CD4-positive, alpha-beta T cell treated with Interleukin-17A for 4 hours (primary cell): ENCODE measurements at regions not wholly inside any gene's neighbourhood (a gene's known extent, or its start where the extent isn't known, plus 50 kb on each side); places are given as distances from the start of the nearest gene placed in this dataset.

Experiments
- DNase-seq: peaks from one replicate; pipeline ENCODE4 v3.0.0-alpha.2; 2020; ENCODE audit warnings: mixed read lengths

DNA sequence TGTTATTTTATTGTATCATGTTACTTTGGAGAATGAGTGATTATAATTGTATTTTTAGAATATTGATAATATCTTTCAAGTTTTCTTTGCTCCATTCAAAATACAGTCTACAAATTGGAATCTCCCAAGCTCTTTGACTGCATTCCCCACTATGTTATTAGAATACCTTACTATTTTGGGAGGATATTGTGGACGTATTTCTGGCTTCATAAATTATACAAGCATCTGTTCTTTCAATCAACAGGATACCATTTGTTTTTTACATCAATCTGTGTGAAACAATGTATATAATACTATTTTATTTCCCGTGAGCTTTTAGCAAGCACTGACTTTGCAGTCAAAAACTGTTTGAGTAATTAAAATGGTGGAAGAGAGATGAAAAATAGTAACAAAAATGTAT, 226.5 kb downstream of the PTPRC start:
- DNase-seq = no peak

DNA sequence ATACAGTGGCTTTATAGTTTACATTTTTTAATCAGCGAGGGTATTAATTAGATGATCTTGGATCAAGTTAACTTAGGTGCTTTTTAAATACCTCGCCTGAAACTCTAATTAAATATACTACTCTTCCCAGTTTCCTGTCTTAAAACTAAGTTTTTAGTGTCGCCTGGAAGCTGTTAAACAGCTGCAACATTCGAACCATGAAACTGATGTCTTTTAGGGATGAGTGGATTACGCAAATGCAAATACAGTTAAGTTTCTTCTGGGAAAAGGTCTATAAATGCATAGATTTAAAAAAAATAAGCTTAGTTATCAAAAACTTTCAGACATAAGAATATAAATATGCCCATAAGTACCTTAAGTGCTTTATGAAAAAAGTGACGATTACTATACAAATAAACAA, 228.3 kb downstream of the PTPRC start:
- no peak for DNase-seq

DNA sequence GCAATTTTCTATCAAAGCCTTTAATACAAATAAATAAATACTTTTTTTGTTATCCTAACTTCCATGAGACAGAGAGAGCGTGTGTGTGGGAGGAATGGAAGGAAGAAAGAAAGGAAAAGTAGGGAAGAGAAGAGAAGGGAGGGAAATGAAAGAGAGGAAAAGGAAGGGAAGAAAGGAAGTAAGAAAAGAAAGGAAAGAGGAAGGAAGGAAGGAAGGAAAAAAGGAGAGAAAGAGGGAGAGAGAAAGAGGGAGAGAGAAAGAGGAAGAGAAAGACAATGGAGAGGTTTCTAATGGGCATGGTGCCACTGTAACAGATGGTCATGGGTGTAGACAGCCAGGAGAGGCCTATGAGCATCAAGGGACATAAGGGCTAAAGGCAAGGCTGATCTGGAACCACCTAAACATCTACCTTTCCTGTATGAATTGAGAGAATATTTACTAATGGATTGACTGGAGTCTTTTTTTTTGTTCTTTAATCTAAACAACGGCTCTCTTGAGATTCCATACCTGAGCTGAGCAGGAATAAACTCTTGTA, 234.9 kb downstream of the PTPRC start:
- no peak for DNase-seq

DNA sequence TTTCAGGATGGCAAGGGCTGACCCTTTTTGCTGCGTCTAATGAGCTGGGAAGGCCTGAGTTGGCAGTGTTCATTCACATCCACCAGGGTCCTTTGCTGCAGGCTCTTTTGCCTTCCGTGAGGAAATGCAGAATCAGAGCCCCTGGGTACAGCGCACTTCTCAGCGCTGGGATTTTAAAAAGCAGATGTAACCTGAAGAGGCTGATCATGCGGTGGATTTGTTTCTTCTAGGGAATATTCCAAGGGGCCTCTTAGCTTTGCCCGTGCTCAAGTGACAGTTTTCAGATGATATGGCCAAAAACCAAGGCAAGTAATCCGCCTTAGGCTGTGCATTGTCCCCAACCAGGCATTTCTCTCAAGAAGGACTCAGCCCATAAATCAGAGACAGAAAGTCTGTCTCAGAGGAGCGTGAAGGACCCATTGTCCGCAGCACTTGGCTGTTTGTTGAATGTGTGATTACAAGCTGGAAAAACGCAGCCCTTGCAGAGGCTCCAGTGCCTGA, 237.6 kb downstream of the PTPRC start:
- no peak for DNase-seq

DNA sequence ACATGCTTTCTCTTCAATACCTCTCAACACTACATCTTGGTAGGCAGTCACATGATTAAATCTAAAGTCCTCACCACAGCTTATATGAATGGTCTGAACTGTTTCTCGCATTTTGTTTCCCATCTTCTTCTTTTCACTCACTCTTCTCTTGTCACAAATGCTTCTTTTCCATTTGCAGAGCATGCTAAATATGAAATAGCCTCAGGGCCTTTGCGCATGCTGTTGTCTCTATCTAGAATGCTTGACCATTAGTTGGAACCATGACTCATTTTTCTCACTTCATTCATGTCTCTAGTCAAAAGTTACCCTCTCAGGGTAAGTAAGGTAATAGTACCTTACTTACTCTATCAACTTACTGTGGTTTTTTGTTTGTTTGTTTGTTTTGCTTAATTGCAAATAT, 239.7 kb downstream of the PTPRC start:
- no peak for DNase-seq

DNA sequence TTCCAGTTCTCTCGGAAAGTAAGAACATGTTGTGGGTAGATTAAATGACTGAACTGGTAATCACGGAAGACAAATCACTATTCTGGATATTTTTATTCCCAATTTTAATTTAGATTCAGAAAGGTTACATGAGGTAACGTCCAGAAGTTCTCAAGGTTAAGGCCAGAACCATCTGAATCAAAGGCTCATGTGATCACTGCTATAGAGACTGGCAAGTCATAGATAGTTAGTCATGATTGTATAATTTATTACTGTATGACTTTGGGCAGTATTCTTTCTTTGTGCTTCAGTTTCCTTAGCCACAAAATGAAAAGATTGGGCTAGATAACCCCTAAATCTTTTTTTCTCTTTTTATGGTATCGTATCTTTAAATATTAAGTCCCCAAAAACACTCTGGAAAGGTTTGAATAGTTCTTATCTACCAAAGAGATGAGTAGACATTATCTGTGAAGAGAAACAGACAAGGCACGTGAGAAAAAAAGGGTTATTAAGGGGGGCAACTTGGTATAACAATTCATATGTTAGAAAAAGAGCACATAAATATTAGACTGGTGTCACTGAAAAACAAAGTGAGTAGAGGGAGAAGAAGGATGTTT, 241.0 kb downstream of the PTPRC start:
- no peak for DNase-seq

DNA sequence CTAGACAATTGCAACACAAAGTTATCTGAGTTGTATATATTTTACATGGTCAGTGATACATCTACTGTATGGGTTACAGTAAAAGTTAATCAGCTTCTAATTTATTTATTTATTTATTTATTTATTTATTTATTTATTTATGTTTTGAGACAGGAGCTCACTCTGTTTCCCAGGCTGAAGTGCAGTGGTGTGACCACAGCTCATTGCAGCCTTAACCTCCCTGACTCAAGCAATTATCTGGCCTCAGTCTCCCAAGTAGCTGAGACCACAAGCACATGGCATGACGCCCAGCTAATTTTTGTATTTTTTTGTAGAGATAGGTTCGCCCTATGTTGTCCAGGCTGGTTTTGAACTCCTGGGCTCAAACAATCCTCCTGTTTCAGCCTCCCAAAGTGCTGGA, 241.6 kb downstream of the PTPRC start:
- no peak for DNase-seq

DNA sequence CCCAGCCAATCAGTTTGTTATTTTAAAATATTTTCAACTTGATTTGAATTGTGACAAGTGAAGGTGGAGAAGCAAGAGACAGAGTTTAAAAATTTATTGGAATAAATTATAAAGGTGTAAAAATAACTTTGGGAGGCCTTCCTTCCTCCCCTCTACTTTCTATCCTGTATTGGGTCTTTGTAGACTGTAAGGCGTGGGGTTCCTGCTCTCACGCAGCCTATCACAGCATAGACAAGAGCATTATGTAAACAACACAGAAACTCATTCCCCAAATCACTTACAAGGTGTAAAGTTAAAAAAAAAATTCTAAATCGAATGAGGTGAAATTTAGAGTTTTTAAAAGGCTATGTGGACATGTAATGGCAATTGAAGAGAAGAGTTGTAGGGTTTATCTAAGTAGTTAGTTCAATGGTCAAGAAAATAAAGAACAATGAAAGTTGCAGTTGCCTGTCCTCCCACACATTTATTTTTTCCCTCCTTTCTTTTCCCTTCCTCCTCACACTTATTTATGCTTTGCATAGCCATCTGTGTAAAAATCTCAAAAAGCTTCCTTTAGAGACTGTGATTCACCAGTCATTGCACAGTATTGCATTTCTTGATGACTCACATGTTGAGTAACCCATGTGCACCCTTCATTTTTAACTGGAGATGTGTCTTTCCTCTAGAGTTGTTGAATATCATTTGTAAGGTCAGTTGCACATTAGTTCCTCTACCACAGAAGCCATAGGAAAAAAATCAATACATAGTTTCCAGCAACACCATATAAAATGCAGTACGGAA, 242.2 kb downstream of the PTPRC start:
- no peak for DNase-seq

DNA sequence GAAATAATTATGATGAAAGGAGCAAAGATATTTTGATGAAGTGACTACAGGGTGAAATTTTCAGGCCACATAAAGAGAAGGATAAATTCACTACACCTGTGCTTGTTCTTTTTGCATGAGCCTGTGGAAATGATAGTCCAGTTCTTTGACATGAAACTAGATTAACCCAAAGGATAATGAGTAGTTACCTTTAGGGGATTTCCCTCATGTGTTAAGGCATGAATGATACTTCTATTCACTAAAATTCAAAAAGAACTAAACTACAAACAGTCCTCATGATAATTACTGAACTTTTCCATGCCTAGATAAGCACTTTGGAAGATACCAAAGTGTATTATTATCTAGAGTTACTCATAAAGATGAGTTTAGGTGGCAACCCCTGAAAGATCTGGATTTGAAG, 244.3 kb downstream of the PTPRC start:
- no peak for DNase-seq

DNA sequence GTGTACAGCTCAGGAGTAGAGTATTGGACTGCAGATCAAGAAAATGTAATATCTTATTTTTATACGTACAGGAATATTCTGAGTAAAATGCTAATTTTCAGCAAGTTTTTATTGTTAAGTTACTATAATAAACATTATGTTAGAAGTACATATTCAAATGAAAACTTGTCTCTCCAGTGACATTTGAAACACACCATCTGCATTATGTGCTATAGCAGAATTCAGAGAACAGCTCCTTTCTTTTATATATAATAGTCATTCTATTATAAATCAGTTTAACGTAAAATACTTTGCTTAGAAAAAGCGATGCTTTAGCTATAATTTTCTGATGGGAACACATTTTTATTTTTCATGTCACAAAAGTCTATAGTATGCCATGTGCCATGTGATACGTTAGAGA, 249.0 kb downstream of the PTPRC start:
- no peak for DNase-seq

DNA sequence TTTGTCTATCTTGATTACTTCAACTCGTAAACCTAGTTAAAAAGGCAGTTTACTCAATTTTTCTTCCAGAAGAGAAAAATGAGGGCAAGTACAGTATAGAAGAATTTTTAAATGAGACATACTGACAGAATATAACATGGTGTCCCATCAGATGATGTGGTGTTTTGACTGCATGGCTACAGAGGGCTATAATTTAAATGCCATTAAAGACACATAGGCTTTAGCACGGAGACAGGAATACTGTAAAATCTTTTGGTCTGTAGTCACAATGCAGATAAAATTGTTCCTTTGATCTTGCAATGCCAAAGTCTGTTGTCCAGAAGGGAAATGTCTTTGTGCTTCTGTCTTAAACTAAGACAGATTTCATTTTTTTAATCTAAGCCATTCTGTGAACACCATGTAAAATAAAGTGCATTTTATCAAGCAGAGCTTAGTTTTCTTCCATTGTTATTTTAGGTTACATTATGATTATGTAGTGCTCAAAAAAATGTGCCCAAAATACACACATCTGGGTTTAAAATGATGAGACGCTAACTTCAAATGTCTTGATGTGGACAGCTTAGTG, 249.6 kb downstream of the PTPRC start:
- DNase-seq = no peak

DNA sequence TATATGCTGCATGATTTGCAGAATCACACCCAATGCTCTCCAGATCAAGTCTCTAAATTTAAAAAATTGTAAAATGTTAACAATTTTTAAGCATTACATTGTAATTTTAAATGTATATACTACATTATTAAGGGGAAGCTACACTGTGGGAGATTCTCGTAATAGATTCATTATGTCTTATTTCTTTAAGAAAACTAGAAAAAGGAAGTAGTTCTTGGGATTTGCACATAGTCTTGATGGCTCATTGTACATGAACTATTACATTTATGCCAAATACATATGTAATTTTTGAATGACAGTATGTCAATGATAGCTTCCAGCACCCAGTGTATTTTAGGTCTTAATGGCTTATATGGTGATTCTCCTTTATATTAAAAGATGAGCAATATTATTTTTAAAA, 250.3 kb downstream of the PTPRC start:
- no peak for DNase-seq

DNA sequence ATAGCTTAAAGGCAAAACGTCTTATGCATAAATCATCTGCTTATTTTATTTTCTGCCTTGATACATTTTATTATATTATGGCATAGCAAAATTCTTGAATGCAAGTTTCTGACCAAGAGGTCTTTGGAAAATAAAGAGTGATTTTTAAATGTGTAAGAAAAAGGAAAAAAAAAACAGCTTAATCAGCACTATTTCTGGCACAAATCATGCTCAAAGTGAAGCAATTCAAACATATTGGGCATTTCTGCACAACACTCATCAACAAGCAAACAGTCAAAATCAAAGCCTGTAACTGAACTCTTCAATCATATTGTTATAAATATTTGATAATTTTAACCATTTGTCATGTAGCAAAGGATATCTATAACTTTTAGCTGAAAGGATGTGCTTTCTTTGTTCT, 250.9 kb downstream of the PTPRC start:
- no peak for DNase-seq

DNA sequence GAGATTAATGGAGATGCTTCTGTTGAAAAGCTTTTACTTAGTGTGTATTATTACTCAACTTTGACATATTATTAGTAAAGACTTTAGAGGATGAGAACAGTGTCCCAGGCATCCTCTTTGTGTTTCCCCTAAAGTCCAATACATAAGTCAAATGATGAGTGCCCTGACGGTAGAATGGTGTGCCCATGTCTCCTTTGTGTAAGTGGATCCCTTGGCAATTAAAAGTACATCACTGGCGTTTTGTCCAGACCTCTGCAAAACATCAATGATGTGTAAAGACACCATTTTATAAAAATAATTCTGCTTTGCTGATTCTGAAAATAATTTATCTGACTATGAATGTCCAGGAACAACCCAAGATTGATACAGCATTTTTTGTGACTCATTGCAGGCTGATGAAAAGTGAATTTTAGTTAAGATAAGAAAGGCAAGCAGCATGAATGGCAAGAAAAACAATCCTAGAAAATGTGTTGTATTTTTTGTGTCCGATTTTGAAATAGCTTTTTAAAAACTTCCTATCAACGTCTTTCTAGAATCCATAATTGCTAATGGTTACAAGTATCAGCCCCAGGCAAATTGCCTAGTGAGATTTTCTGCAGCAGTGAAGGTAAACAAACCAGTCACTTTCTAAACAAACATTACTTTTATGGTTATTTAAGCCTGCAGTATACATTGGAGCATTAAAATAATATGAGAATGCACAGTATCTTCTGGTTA, 251.5 kb downstream of the PTPRC start:
- no peak for DNase-seq

DNA sequence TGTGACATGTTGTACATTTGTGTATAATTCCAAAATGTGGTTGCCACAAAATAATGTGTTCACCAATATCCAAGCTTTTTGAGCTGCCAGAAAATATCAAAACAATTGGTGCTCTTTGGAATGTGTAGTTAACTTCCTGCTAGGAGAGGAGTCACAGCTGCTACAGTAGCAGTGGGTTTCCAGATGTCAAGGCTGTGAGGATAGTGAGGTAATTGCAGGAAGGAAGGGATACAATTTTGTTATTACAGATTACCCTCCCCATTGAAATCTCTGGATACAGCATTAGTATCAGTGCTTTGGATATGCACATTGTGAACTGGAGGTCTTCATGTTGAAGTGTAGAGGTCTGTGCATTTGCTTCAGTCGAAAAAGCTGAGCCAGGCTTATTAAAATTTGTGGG, 253.2 kb downstream of the PTPRC start:
- no peak for DNase-seq

DNA sequence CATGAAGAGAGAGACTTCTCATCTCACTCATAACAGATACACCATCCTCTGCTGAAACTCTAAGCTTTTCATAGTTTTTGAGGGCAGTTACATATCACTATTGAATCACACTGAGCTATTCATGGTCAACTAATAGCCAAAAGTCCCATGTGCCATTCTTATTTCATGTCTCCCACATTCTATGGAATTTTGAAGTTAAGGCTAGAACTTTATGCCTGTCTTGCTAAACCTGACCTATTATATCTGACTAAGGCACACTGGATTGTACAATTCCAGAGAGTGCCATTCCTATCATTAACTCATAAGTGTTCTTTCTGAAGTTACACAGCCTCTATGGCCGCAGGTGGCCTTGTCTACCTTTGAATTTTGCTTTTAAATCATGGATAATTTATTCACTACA, 254.3 kb downstream of the PTPRC start:
- DNase-seq = no peak

DNA sequence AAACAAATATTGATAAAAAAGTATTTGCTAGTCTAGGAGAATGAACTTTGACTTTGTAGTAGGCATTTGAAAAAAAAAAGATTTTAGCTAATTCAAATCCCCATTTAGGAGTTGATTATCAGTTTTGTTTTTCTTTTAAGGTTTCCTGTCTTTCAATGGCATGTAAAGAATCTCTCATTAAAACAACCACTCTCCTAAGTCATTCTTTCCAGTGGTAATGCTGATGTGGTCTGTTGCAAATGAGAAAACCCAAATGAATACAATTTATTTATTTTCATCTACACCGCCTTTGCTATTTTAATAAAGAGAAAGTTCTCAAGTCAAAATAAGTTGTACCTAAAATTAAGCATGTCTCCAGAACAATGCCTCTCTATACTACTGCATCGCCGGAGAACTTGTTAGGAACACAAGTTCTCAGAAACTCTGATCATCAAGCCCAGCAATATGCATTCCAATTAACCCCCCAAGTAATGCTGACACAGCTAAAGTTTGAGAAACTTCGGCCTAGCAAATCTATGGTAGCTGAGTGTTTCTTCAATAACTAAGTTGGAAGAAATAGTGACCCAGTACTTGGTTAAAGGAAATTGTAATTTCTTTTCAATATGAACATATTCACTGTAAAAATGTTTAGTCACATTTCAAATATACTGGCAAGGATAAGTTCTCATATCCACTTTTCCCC, 255.1 kb downstream of the PTPRC start:
- DNase-seq = no peak

DNA sequence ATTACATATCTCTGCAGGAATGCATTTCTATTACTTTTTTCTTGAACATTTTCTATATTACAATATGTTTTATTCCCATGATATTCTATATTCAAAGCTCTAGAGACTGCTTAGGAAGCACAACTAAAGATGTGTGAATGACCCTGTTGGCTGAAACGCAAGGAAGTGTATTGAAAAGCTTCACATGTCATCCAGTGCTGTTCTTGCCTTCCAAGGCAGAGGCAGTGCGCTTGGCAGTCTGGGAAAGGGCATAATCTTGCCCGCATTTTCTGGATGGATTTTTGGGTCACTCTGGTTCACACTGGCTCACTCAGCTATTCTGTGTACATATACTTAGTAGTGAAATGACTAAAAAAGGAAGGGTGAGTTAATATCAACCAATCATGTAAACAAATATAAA, 262.4 kb downstream of the PTPRC start:
- no peak for DNase-seq

DNA sequence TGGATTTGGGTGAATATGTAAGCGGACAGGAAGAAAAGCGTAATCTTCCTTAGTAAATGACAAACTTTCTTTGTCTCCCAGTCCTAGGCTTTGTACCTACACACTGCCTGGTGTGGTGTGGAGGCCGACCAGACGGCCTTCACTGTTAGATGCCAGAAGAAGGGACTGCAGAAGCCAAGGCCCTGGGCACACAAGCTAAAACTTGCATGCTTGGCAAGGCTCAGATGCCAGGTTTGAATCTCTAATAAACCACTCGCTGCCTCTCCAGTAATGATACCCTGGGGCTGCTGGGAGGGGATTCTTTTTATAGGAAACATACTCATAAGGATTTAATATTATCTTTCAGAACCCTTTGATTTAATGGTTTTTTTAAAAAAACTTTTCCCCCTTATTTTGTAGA, 263.8 kb downstream of the PTPRC start:
- no peak for DNase-seq

DNA sequence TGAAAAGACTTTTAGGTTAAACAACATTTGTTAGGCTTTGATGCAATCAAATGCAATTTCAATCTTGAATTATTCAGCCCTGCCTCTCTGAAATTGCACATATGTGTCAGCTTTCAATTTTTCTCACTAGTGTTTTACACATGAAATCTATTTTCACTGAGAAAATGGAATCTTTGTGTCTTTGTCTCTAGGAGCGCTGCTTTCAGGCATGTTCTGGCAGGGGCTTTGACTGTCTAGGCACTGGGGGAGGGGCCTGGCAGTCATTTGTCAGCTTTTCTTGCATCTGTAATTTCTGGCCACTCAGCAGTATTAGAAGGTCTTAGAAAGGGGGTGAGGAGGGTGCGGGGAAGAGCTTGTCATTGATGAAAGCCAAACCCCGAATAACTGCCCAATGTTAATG, 264.4 kb downstream of the PTPRC start:
- DNase-seq = no peak

DNA sequence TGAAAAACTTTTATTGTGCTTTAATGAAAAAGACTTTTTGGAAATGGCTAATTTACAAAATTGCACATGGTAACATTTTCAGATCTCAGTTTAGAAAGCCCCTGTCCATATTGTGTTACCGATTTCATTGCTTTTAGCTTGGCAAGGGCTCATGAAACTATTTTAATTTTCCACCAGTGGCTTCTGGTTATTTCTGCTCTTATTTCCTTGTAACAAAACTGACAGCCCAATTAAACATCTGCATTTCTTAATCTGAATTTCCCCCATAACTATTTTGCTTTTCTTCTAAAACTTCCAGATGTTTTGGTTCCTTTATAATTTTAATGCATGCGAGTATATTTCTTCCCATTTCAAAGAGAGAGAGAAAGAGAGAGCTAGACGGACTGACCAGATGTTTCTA, 264.8 kb downstream of the PTPRC start:
- no peak for DNase-seq

DNA sequence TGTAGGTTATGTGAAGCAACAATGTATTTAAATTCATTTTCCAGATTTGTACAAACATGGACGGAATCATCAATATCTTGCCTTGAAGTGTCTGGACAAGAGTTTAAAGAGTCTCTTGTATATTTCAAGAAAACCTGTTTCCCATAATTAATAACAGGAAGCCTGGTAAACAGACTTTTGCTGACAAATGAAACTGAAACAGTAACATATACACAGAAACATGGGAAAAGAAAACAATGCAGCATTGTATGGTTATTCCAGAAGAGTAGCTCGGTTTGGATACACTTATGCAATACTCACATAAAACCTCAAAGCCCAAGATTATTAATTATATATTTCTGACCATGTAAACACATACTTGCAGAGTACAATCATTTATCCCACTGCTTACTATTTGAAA, 265.5 kb downstream of the PTPRC start:
- DNase-seq = no peak
